SK-MEL-5 (cell line): ENCODE measurements at regions not wholly inside any gene's neighbourhood (a gene's known extent, or its start where the extent isn't known, plus 50 kb on each side); places are given as distances from the start of the nearest gene placed in this dataset.
"Not testable (repeated sequence)": the region's sequence is repeated elsewhere in the genome, so short reads cannot be mapped to it uniquely, and the experiment has no call there.

Experiments used
- DNase-seq: peaks from one replicate; pipeline ENCODE4 v3.0.0-alpha.2; 2016; ENCODE audit warnings: low read depth, low spot score
- in situ Hi-C: cut with HindIII; loops from 2 replicates; pipeline ENCODE4 v1.10.0; 2016; ENCODE audit warnings: low sequenced_read_pairs, high pct_unique_total_duplicates, low pct_unique_long_range_greater_than_20kb

- DNase-seq, result no peak
- in situ Hi-C loops, result no loop called here
These were observed 252.5 kb downstream of the VAPA start for GRCh38 chr18:10166164-10166807.

GRCh38 chr18:10167759-10168158 is 253.9 kb downstream of the VAPA start:
- DNase-seq, result no peak
- in situ Hi-C loops, result no loop called here

DNA sequence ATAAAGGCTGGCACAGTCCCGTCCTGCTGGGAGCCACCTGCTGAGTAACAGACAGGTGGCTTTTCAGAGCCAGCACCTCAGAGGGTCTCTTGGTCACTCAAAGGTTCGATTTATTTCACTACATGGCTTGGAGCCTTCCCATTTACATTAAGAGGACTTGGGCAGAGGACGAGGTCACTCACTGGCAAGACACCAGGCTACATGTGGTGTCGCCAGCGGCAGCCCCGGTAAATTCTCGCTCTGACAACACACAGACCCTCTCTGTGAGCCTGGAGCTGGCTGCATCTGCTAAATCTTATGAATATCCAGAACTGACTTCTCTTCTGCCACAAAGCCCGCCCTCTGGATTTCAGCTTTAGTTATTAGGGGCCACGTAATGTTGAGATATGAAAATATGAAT is 254.7 kb downstream of the VAPA start:
- in situ Hi-C loops, result no loop called here
- DNase-seq, result no peak

GRCh38 chr18:10169064-10169562 is 255.3 kb downstream of the VAPA start:
- DNase-seq, result no peak
- in situ Hi-C loops, result no loop called here

DNA sequence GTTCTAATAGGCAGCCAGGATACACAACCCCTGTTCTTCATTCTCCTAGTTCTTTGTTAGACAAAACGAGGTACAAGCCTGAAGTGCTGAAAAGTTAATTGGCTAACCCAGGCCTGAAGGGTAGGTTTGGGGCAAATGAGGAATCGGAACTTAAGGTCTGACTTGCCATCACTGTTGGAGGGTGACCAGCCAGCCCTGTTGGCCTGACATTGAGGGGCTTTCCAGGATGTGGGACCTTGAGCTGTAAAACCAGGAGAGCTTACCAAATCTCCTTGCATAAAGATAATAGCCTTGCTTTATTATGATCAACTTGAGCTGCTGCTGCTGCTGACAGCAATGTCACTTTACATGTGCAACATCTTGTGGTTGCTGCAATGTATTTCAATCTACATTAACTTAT is 256.0 kb downstream of the VAPA start:
- in situ Hi-C loops, result no loop called here
- DNase-seq, result no peak

DNA sequence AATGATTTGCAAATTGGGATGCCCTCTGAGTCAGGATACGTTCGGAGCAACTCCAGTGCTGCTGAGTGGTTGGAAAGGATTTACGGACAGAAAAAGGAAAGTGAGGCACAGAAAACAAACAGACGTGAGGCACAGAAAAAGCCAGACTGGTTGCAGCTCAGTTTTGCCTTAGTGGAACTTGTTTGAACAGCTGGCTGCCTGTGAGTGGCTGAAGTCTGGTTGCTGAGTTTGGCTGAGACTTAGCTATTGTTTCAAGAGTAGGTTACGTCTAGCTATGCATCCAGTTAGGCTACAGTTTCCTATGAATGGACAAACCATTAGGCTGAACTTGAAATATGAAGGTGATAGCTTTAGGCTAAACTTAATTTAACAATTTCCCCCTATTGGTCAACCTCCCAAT is 256.6 kb downstream of the VAPA start:
- in situ Hi-C loops, result no loop called here
- DNase-seq, result no peak

- DNase-seq, in situ Hi-C loops: not testable (repeated sequence)
These were observed 261.5 kb downstream of the VAPA start for GRCh38 chr18:10175333-10175732.

DNA sequence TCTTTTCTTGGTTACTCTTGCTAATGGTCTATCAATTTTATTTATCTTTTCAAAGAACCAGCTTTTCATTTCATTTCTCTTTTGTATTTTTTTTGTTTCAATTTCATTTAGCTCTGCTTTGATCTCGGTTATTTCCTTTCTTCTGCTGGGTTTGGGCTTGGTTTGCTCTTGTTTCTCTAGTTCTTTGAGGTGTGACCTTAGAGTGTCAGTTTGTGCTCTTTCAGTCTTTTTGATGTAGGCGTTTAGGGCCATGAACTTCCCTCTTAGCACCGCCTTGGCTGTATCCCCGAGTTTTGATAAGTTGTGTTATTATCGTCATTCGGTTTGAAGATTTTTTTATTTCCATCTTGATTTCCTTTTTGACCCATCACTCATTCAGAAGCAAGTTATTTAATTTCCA is 265.5 kb downstream of the VAPA start:
- DNase-seq, in situ Hi-C loops: not testable (repeated sequence)

DNA sequence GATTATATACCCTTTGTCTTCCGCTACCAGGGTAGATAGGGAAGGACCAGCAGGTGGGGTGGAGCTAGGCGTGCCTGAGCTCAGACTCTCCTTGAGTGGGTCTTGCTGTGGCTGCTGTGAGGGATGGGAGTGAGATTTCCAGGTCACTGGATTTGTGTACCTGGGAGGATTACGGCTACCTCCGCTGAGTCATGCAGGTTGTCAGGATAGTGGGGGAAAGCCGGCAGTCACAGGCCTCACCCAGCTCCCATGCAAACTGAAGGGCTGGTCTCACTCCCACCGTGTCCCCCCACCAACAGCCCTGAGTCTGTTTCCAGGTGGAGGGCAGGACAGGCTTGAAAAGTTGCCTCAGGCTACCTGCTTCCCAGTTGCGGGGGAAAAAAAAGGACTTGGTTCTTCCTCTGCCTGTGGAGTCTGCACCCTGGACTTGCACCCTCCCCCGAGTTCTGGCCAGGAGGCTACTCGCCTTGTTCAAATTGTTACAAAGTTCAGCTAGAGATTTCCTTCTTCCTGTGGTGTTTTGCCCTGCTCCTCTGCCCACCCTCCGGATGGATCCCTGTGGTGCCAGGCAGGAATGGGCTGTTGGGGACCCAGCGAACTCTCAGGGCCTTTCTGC is 268.3 kb downstream of the VAPA start:
- no peak for DNase-seq
- in situ Hi-C loops, result no loop called here

- no peak for DNase-seq
- in situ Hi-C loops, result no loop called here
These were observed 269.7 kb upstream of the APCDD1 start for GRCh38 chr18:10184776-10185175.

- DNase-seq, result no peak
- in situ Hi-C loops, result no loop called here
These were observed 265.2 kb upstream of the APCDD1 start for GRCh38 chr18:10188971-10189810.

DNA sequence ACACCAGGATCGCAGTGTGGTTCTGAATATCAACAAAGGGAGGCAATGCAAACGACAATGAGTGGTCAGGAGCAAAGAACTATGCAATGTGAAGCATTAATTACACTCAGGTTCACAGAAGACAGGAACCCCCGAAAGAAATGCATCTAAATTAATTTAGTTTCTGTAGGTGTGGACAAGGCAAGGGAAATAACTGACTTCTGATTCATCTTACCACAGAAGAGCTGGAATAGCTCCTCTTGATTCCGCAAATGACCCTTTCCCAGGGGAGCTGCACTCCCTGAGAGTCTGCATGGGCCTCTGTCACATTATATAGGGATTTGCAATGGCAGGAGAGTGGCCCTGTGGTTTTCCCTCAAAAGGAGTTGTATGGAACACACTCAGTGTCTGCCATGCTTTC is 263.9 kb upstream of the APCDD1 start:
- in situ Hi-C loops, result no loop called here
- no peak for DNase-seq

DNA sequence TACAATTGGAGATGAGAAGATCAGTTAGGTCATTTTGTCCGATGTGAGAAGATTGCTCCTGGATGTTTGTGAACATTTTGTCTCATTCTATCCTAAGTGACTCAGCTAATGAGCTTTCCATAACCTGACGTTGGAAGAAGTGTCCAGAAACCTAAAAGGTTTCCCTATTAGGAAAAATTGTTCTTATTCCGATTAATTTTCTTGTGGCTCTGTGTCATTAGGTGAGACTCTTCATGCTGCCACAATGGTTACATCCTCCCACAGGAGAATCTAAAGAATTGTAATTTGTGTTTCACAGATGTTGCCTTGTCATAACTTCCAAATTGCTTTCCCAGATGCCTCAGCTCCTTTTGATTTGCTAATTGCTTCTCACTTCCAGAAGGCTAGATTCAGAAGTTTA is 261.0 kb upstream of the APCDD1 start:
- no peak for DNase-seq
- in situ Hi-C loops, result no loop called here

DNA sequence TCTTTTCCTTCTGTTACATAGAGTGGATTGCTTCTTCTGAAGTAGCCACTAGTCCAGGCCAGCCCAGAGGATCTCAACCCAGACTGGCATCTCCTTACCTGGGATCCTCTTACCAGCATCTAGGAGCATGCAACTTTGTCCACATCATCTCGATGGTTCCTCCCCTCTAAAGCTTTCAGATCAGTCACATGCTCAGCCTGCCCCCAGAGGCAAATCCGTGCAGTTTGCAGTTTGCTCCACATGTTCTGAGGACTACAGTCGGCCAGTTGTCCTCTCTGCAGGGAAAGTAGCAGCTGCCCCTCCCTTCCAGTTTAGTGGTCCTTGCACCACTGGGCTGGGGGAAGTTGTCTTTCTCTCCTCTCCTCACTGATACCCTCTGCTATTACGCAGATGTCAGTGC is 259.8 kb upstream of the APCDD1 start:
- peak; percentile 17 for DNase-seq
- in situ Hi-C loops, result no loop called here

GRCh38 chr18:10195529-10195928 is 258.9 kb upstream of the APCDD1 start:
- DNase-seq, result no peak
- in situ Hi-C loops, result no loop called here

DNA sequence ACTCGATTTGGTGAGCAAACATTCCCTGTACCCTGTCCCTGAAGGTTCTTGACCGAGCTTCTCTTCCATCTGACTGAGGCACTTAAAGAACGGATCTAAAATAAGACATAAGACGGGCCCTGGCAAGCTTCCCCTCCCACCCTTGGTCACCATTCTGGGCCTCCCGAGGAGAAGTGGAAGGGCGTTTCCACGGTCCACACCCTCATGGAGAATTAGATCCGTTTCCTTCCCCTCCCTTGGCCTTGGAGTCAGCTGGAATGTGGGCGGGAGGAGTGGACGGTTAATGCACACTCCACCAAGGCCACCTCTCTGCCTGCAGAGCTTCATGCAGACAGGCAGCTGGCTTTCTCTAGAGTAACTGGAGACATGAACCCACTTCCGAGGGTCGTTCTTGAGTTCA is 257.3 kb upstream of the APCDD1 start:
- no peak for DNase-seq
- in situ Hi-C loops, result no loop called here

DNA sequence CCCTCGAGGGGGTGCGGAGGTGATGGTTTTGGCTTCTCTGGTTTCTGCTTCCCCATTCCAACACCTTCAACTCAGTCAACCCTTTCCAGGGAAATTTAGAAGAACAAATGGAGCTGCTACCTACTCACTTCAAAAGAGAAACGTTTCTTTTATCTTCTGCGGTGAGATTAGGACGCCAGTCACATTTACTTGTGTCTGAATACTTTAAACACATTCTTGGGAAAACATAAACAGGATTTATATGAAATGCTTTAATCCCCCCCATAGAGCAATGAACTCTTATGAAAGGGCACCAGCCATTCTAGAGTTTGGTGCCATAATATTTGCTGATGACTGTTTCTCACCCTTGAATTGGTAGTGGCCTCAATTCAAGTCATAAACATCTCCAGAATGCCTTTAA is 253.2 kb upstream of the APCDD1 start:
- in situ Hi-C loops, result no loop called here
- no peak for DNase-seq

DNA sequence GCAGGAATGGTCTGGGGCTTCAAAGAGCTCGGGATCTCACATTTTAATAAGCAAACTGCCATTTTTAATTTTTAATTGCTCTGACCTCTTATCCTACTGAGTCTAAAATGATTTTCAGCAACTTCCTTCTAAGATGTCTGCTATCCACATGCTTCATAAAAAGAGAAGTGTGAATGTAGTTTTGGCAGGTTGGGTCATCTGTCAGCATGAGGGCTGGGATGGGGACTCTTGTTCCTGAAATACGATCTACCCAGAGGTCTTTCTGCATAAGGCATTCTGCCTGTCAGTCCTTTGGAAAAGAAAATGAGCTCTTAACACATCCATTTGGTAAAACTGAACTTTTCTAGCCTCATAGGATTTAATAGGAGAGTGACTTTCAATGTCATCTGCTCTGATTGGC is 252.8 kb upstream of the APCDD1 start:
- in situ Hi-C loops, result no loop called here

GRCh38 chr18:10202845-10203321 is 251.6 kb upstream of the APCDD1 start:
- in situ Hi-C loops, result no loop called here
- no peak for DNase-seq

More for the DNA sequence above, 252.8 kb upstream of the APCDD1 start:
- no peak for DNase-seq
